ENCODE measurements at regions not wholly inside any gene's neighbourhood (a gene's known extent, or its start where the extent isn't known, plus 50 kb on each side); places are given as distances from the start of the nearest gene placed in this dataset.

- TF ChIP-seq CTCF (IDR thresholded peaks at IDR 0.05; ENCODE audit: low read length) (no peak), EZH2phosphoT487 (IDR thresholded peaks at IDR 0.05; ENCODE audit: low read length) (no peak), EZH2 (optimal IDR thresholded peaks at IDR 0.05; ENCODE audit: low read depth, low read length) (no peak)
Measured at GRCh38 chr15:88376574-88377174, 90.5 kb downstream of the MRPL46 start.
